Neural progenitor cell (in vitro differentiated cells): ENCODE measurements at regions not wholly inside any gene's neighbourhood (a gene's known extent, or its start where the extent isn't known, plus 50 kb on each side); places are given as distances from the start of the nearest gene placed in this dataset.

Source experiments
- EZH2phosphoT487 ChIP-seq: fragments of 200-600 bp; sonication (generic); IDR thresholded peaks from 2 replicates; pipeline ENCODE4 v1.6.1; 2017; ENCODE audit warnings: antibody characterized with exemption
- TF ChIP-seq, protein P1 (sequence below): fragments of 200-600 bp; sonication (generic); IDR thresholded peaks from 2 replicates; pipeline ENCODE4 v1.5.1; 2017; ENCODE audit warnings: antibody characterized with exemption, mild to moderate bottlenecking

DNA sequence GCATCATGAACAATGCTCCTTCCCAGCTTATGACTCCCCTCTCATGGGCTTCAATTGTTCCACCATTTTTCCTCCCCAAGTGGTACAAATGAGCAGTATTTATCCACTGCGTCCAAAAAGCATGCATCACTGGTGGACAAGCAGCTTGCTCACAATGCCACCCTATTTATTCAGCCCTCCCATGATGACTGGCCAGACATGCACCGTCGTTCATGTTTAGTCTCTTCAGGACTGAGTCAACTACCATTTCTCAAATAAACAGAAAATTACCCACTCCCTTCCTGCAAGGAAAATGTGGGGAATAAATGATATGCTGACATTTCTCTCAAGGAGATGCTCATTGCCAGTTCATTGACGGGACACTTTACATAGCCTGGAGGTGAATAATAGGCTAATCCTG, 300.4 kb downstream of the C6orf118 start:
- TF ChIP-seq, protein P1, sequence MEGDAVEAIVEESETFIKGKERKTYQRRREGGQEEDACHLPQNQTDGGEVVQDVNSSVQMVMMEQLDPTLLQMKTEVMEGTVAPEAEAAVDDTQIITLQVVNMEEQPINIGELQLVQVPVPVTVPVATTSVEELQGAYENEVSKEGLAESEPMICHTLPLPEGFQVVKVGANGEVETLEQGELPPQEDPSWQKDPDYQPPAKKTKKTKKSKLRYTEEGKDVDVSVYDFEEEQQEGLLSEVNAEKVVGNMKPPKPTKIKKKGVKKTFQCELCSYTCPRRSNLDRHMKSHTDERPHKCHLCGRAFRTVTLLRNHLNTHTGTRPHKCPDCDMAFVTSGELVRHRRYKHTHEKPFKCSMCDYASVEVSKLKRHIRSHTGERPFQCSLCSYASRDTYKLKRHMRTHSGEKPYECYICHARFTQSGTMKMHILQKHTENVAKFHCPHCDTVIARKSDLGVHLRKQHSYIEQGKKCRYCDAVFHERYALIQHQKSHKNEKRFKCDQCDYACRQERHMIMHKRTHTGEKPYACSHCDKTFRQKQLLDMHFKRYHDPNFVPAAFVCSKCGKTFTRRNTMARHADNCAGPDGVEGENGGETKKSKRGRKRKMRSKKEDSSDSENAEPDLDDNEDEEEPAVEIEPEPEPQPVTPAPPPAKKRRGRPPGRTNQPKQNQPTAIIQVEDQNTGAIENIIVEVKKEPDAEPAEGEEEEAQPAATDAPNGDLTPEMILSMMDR, result no peak
- no peak for TF ChIP-seq EZH2phosphoT487
